GM06990 (cell line): ENCODE measurements at regions not wholly inside any gene's neighbourhood (a gene's known extent, or its start where the extent isn't known, plus 50 kb on each side); places are given as distances from the start of the nearest gene placed in this dataset.

ENCODE experiments used
- DNase-seq: peaks from one replicate; pipeline ENCODE4 v3.0.0-alpha.2; 2011; ENCODE audit not compliant: insufficient read length; ENCODE audit errors: extremely low read depth
- H3K27me3 ChIP-seq: replicated peaks from 2 replicates; pipeline ENCODE4 v1.6.0; 2011; ENCODE audit warnings: low read length; ENCODE audit not compliant: control insufficient read depth, insufficient read depth
- H3K36me3 ChIP-seq: 2 replicates; pipeline ENCODE4 v1.5.1; 2011; ENCODE audit warnings: low read length; ENCODE audit not compliant: control insufficient read depth, insufficient read depth
- H3K4me3 ChIP-seq: replicated peaks from 2 replicates; pipeline ENCODE4 v1.5.1; 2011; ENCODE audit warnings: low read depth, mild to moderate bottlenecking, control low read depth, low read length
- CTCF ChIP-seq: IDR thresholded peaks from 2 replicates; pipeline ENCODE4 v1.5.1; 2011; ENCODE audit warnings: low read length, control low read depth, mild to moderate bottlenecking, inconsistent platforms; ENCODE audit not compliant: insufficient read depth, poor library complexity, severe bottlenecking

DNA sequence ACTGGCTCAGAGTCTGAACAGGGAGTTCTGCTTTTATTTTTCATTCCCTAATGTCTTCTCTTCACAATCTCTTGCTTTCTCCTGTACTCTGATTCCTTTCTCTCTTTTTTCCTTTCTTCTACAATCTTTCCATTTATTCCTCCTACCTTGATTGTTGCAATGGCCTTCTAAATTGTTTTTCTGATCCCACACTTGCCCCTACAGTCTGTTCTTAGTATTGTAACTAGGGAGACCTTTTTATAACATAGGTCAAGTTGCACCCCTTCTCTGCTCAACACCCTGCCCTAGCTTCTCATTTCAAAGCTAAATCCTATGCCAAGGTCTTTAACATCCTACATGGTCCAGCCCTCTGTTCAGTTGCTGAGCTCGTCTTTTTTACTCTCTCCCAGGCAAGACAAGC lies 277.9 kb downstream of the GBA3 start:
- Histone ChIP-seq H3K27me3 (no peaks in the 10 kb centered on the region), H3K36me3 (no peaks in the 10 kb centered on the region), H3K4me3 (no peak overlapping the region)
- no peak for TF ChIP-seq CTCF
- DNase-seq, result no peak

- no peak overlapping the region for H3K4me3 ChIP-seq
- no peak for DNase-seq
- H3K36me3 ChIP-seq, result no peaks in the 10 kb centered on the region
- H3K27me3 ChIP-seq, result no peaks in the 10 kb centered on the region
- TF ChIP-seq CTCF, result no peak
Measured at GRCh38 chr4:22969287-22969896, 276.7 kb downstream of the GBA3 start.

DNA sequence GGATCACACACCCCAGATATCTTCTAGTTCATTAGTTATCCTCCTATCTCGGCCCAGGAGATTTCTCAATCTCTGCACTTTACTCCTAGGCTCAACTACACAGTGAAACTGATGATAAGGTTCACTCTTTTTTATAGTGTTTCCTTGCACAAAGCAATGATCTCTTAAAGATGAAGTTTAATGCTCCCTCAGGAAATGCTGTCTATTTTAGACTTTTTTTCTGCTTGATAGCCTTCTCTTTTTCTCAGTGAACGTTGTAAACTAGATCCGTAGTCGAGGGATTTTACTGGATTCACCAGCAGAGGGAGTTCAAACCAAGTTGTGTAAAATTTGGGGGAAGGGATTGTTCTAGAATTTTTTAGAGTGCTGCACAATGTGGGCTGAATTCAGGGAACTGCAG lies 269.6 kb downstream of the GBA3 start:
- H3K36me3 ChIP-seq, result no peaks in the 10 kb centered on the region
- H3K4me3 ChIP-seq, result no peak overlapping the region
- DNase-seq, result no peak
- no peak for TF ChIP-seq CTCF
- no peaks in the 10 kb centered on the region for H3K27me3 ChIP-seq

DNA sequence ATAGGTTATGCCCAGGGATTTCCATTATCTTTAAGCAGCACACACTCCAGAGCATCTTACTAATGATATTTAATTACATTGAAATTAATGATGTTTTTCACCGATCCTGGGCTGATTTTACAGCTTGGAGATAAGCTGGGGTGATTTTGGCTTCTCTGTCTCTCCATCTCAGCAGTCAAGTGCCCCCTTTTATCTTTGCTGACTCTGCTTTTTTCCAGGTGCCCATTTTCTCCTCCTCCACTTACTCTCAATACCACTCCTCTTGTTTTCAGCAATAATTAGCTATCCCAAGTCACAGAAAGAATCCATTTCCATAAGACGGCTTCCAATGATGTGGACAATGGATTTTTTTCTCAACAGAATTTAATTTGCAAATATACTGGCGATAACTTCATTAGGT lies 266.7 kb downstream of the GBA3 start:
- TF ChIP-seq CTCF, result no peak
- Histone ChIP-seq H3K36me3 (no peaks in the 10 kb centered on the region), H3K27me3 (no peaks in the 10 kb centered on the region), H3K4me3 (no peak overlapping the region)
- no peak for DNase-seq

DNA sequence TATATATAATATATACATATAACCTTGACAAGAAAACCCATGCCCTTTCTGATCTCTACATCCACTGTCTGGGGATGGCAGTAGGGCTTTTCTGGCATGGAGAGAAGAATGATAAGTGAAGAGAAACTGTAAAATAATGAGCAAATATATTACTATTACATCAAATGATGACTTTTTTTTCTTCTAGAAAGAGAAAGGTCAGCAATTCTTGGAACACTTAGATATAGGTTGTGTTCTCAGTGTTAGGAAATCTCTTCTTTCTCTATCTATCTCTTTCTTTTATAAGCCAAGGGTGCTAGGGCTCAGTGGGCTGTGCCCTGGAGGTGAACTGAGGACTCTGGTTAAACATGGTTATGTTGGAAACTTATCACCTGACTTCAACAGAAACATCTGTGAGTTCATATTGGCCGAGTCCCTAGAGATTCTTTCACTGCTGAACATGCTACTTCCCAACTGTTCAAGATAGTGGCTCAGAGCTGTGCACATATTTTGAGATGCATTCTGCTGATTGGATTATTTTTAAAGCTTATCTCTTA lies 265.1 kb downstream of the GBA3 start:
- no peak for DNase-seq
- no peaks in the 10 kb centered on the region for H3K27me3 ChIP-seq
- TF ChIP-seq CTCF, result no peak

More for the DNA sequence above, 265.1 kb downstream of the GBA3 start:
- Histone ChIP-seq H3K4me3 (no peak overlapping the region), H3K36me3 (no peaks in the 10 kb centered on the region)
